IgD-negative memory B cell (primary cell): ENCODE measurements at regions not wholly inside any gene's neighbourhood (a gene's known extent, or its start where the extent isn't known, plus 50 kb on each side); places are given as distances from the start of the nearest gene placed in this dataset.

ENCODE experiments used
- H3K27ac Mint-ChIP-seq, 3 donors: one replicate each; pipeline ENCODE4 v1.8.0; 2020 to 2022; ENCODE audit warnings: mild to moderate bottlenecking in 3 of 3, mixed read lengths in 3 of 3, moderate library complexity in 1 of 3
- H3K27me3 Mint-ChIP-seq: one replicate; pipeline ENCODE4 v1.8.0; 2021; ENCODE audit warnings: mixed read lengths
- H3K36me3 Mint-ChIP-seq: one replicate; pipeline ENCODE4 v1.8.0; 2020; ENCODE audit warnings: mild to moderate bottlenecking, mixed read lengths
- H3K4me1 Mint-ChIP-seq, 3 donors: one replicate each; pipeline ENCODE4 v1.8.0; 2020 to 2022; ENCODE audit warnings: mixed read lengths in 3 of 3, mild to moderate bottlenecking in 1 of 3
- H3K4me3 Mint-ChIP-seq, 4 donors: one replicate each; pipeline ENCODE4 v1.8.0; 2020 to 2022; ENCODE audit warnings: mild to moderate bottlenecking in 4 of 4, mixed read lengths in 4 of 4, moderate library complexity in 3 of 4
- H3K9me3 Mint-ChIP-seq, 3 donors: one replicate each; pipeline ENCODE4 v1.8.0; 2020 to 2021; ENCODE audit warnings: mixed read lengths in 3 of 3, mild to moderate bottlenecking in 1 of 3

GRCh38 chr5:28512648-28513047 lies 1474.3 kb upstream of the CDH9 start:
- Mint-ChIP-seq H3K4me1 (no peaks in the 10 kb centered on the region), H3K27me3 (no peaks in the 10 kb centered on the region), H3K27ac (no peak overlapping the region), H3K36me3 (no peaks in the 10 kb centered on the region), H3K9me3 (peaks cover 0 to 4% (median 2%) of the 10 kb centered on the region in 3 donors), H3K4me3 (no peak overlapping the region)

GRCh38 chr5:28505121-28505520 lies 1466.7 kb upstream of the CDH9 start:
- no peaks in the 10 kb centered on the region for H3K27me3 Mint-ChIP-seq
- H3K36me3 Mint-ChIP-seq, result no peaks in the 10 kb centered on the region
- H3K4me3 Mint-ChIP-seq, result no peak overlapping the region
- peaks cover 0 to 12% (median 5%) of the 10 kb centered on the region in 3 donors for H3K9me3 Mint-ChIP-seq
- no peaks in the 10 kb centered on the region for H3K4me1 Mint-ChIP-seq
- H3K27ac Mint-ChIP-seq, result no peak overlapping the region

GRCh38 chr5:28500511-28500910 lies 1462.1 kb upstream of the CDH9 start:
- Mint-ChIP-seq H3K9me3 (peaks cover 0 to 11% (median 10%) of the 10 kb centered on the region in 3 donors), H3K36me3 (no peaks in the 10 kb centered on the region), H3K4me1 (no peaks in the 10 kb centered on the region), H3K27ac (no peak overlapping the region), H3K4me3 (no peak overlapping the region), H3K27me3 (no peaks in the 10 kb centered on the region)

GRCh38 chr5:28499766-28500290 lies 1461.4 kb upstream of the CDH9 start:
- no peaks in the 10 kb centered on the region for H3K27me3 Mint-ChIP-seq
- peaks cover 0 to 8% (median 5%) of the 10 kb centered on the region in 3 donors for H3K9me3 Mint-ChIP-seq
- no peaks in the 10 kb centered on the region for H3K36me3 Mint-ChIP-seq
- H3K4me1 Mint-ChIP-seq, result no peaks in the 10 kb centered on the region
- H3K27ac Mint-ChIP-seq, result no peak overlapping the region
- H3K4me3 Mint-ChIP-seq, result no peak overlapping the region

DNA sequence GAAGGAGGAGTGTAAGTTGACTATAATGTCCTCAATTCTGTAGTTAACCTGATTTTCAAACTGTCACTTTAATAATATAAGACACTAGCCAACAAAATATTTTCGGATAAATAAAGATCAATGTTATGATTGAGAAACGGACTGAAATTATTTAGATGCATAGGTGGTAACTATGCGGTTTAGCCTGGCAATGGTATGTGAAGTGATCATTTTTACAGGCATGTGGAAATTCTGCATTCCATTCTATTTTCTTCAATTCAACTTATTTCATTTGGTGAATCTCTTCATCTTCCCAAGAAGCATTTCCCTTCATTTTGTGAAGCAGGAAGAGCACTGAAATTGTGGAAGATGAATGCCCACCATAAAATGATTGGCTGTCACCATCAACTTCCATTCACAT lies 1457.5 kb upstream of the CDH9 start:
- no peaks in the 10 kb centered on the region for H3K4me1 Mint-ChIP-seq
- peaks cover 1 to 12% (median 7%) of the 10 kb centered on the region in 3 donors for H3K9me3 Mint-ChIP-seq
- H3K27me3 Mint-ChIP-seq, result no peaks in the 10 kb centered on the region
- no peaks in the 10 kb centered on the region for H3K36me3 Mint-ChIP-seq
- no peak overlapping the region for H3K4me3 Mint-ChIP-seq
- H3K27ac Mint-ChIP-seq, result no peak overlapping the region

- Mint-ChIP-seq H3K27ac (no peak overlapping the region), H3K4me3 (no peak overlapping the region), H3K36me3 (peaks cover 5% of the 10 kb centered on the region), H3K9me3 (peaks cover 1 to 13% (median 5%) of the 10 kb centered on the region in 3 donors), H3K27me3 (no peaks in the 10 kb centered on the region), H3K4me1 (no peaks in the 10 kb centered on the region)
These were observed 1455.1 kb upstream of the CDH9 start for GRCh38 chr5:28493456-28493855.

DNA sequence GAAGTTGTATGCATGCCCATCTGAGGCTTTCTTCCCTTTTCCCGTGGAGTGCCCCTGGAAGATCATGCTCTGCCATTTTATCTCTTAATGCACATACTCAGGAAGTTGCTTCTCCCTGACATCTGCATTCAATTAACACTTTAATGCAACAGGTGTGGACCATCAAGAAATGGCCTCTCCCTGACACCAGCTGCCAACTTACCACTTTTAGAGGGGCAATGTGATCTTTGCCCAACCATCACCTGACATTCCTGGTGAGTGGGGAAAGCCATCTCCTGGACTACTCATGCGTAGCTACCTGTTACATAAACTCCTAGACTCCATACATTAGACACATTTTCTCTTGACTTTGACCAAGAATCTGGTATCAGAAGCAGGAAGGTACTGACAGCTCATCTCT lies 1450.4 kb upstream of the CDH9 start:
- Mint-ChIP-seq H3K9me3 (peaks cover 4 to 13% (median 5%) of the 10 kb centered on the region in 3 donors), H3K27ac (no peak overlapping the region), H3K36me3 (peaks cover 5% of the 10 kb centered on the region), H3K4me1 (no peaks in the 10 kb centered on the region), H3K27me3 (no peaks in the 10 kb centered on the region), H3K4me3 (no peak overlapping the region)

DNA sequence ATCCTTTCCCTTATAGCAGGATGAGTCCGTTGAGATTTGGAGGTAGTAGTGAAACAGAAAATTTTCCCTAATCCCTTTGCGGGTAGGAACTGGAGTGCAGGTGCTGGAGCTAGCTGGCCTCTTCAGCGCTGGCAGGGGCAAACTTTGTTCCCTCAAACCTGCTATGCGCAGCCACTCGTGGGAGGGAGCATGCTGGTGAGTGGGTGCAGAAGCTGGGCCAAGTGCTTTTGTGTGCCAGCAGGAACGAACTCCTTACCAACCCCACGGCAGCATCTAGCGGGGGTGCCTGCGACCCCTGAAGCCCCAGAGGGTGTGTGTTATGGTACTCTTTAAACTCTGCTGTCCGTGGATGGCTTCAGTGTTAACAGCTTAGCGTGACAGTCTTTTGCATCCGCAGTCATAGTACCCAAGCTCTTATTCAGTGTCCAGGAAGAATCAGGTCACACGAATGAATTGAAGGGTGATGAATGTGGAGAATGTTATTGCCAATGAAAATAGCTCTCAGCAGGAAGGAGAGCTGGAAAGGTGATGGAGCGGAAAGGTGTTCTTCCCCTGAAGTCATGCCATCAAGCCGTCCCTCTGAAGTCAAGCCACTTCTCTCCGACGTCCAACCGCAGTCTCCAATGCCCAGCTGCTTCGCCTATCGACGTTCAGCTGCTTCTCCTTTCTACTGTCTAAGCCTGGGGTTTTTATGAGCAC lies 1445.1 kb upstream of the CDH9 start:
- no peak overlapping the region for H3K27ac Mint-ChIP-seq
- H3K4me1 Mint-ChIP-seq, result no peaks in the 10 kb centered on the region
- H3K36me3 Mint-ChIP-seq, result peaks cover 1% of the 10 kb centered on the region
- no peaks in the 10 kb centered on the region for H3K27me3 Mint-ChIP-seq
- H3K9me3 Mint-ChIP-seq, result peaks cover 0 to 5% (median 4%) of the 10 kb centered on the region in 3 donors
- H3K4me3 Mint-ChIP-seq, result no peak overlapping the region

DNA sequence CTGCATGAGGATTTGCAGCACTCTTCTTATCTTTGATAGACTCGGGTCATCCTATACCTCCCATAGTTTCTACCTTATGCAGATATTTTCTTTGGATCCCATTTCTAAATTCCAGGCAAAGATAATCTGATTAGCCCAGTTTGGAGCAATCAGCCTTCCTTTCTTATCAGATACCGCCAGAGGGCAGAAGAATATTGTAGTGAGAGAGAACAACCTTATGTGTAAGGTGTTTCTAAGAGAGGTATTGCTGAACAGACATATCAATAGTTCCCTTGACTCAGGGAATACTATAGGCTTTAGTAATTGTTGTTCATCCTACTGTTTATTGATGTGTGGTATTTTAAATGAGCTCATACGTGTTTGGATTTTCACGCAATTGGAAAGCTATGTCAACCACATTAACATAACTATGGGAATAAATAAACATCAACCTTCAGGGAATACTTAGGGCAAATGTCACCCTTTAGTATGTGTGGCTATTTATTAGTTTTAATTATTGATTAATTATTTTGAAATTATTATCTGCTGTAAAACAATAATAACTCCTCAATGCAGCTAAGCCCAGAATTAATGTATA lies 1435.2 kb upstream of the CDH9 start:
- no peak overlapping the region for H3K27ac Mint-ChIP-seq
- H3K36me3 Mint-ChIP-seq, result no peaks in the 10 kb centered on the region

GRCh38 chr5:28468166-28468565 lies 1429.8 kb upstream of the CDH9 start:
- Mint-ChIP-seq H3K27me3 (no peaks in the 10 kb centered on the region), H3K9me3 (peaks cover 3 to 8% (median 4%) of the 10 kb centered on the region in 3 donors), H3K36me3 (no peaks in the 10 kb centered on the region), H3K27ac (no peak overlapping the region), H3K4me3 (no peak overlapping the region), H3K4me1 (no peaks in the 10 kb centered on the region)

More for the DNA sequence above, 1435.2 kb upstream of the CDH9 start:
- Mint-ChIP-seq H3K4me1 (no peaks in the 10 kb centered on the region), H3K27me3 (no peaks in the 10 kb centered on the region), H3K4me3 (no peak overlapping the region), H3K9me3 (peaks cover 0 to 19% (median 4%) of the 10 kb centered on the region in 3 donors)

DNA sequence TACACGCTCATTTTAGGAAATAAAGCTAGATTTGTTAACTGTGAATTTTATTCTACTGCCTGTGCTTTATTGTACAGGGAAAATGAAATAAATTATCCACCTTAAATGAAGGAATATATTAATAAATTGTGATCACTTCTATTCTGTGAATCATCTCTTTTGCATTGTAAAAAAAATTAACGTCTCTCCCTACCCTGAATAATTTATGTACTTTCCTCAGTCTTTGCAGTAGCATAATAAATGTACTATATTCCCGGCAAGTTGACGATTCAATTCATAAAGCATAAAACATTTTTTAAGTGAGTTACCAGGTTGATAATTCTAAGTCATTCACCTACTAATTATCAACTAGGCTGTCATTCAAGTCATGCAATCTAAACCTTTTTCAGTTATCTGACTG lies 1425.3 kb upstream of the CDH9 start:
- Mint-ChIP-seq H3K4me3 (no peak overlapping the region), H3K27ac (no peak overlapping the region), H3K4me1 (no peaks in the 10 kb centered on the region), H3K36me3 (no peaks in the 10 kb centered on the region), H3K9me3 (peaks cover 0 to 3% (median 3%) of the 10 kb centered on the region in 3 donors), H3K27me3 (no peaks in the 10 kb centered on the region)

DNA sequence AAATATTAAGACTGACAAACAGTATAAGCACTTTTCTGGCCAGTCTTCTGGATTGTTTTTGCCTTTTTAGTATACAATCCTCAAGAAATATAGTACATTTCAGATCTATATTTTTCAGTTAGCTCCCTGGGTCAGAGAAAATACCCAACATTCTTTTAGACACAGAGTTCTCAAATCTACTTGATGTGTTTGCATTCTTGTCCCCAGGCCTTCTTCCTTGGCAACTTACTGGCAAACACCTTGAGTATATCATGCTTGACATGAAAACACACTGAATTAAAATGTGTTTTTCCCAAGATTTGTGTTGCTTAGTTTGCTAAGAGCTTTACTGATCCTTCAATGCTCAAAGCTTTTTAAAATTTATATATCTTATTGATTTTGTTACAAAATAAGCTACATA lies 1413.1 kb upstream of the CDH9 start:
- Mint-ChIP-seq H3K27me3 (no peaks in the 10 kb centered on the region), H3K36me3 (no peaks in the 10 kb centered on the region)

DNA sequence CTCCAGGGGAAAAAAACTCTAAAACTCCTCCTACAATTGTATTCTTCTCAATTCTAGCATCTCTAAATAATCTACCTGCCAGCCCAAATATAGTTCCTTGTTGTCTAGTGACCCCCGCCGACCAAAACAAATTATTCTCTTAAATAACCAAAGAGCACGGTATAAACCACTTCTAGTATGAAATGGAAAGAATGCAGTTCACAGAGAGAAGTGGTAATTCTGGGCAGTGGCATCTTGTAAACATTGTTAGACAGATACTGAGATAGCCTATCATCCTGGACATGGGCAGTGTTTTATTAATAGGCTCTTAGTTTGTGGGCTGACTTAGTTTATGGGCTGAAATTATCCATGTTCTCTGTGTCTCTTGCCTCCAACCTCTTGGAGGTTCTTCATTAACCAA lies 1412.6 kb upstream of the CDH9 start:
- H3K27me3 Mint-ChIP-seq, result no peaks in the 10 kb centered on the region
- H3K4me3 Mint-ChIP-seq, result no peak overlapping the region
- no peak overlapping the region for H3K27ac Mint-ChIP-seq
- peaks cover 2 to 6% (median 3%) of the 10 kb centered on the region in 3 donors for H3K9me3 Mint-ChIP-seq
- H3K4me1 Mint-ChIP-seq, result no peaks in the 10 kb centered on the region
- no peaks in the 10 kb centered on the region for H3K36me3 Mint-ChIP-seq

More for the DNA sequence above, 1413.1 kb upstream of the CDH9 start:
- H3K9me3 Mint-ChIP-seq, result peaks cover 2 to 6% (median 3%) of the 10 kb centered on the region in 3 donors
- no peak overlapping the region for H3K4me3 Mint-ChIP-seq
- no peak overlapping the region for H3K27ac Mint-ChIP-seq
- peaks cover 0 to 2% (median 0%) of the 10 kb centered on the region in 3 donors for H3K4me1 Mint-ChIP-seq

DNA sequence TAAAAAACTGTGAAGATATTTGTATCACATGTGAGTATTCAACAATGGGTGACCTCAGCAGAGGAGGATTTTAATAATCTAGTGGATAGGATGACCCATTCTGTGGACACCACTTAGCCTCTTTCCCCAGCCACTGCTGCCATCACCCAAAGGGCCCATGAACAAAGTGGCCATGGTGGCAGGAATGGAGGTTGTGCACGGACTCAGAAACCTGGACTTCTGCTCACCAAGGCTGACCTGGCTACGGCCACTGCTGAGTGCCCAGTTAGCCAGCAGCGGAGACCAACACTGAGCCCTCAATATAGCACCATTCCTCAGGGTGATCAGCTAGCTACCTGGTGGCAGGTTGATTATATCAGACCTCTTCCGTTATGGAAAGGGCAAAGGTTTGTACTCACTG lies 1410.4 kb upstream of the CDH9 start:
- no peak overlapping the region for H3K4me3 Mint-ChIP-seq
- no peaks in the 10 kb centered on the region for H3K4me1 Mint-ChIP-seq
- no peaks in the 10 kb centered on the region for H3K36me3 Mint-ChIP-seq

DNA sequence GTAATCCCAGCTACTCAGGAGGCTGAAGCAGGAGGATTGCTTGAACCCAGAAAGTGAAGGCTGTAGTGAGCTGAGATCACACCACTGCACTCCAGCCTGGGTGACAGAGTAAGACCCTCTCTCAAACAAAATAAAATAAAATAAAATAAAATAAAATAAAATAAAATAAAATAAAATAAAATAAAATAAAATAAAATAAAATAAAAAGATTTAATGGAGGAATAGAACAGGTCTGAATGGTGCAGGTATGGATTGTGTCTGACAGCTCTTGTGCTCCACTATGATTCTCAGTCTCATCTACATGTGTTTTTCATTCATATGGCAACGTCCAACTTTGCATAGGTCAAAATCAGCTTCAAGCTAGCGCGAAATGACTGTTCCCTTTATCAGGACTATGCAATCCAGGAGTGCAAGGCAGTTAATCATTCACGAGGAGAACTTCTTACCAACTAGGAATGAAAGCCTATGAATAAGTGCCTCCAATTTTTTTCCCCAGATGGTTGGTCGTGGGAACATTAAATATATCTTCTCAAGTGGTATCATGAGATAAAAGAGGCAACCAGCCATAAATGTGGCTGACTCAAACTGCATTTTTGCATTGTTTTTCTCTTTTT lies 1392.3 kb upstream of the CDH9 start:
- Mint-ChIP-seq H3K9me3 (peaks cover 10 to 14% (median 11%) of the 10 kb centered on the region in 3 donors), H3K36me3 (no peaks in the 10 kb centered on the region), H3K27me3 (no peaks in the 10 kb centered on the region), H3K27ac (no peak overlapping the region), H3K4me3 (no peak overlapping the region), H3K4me1 (no peaks in the 10 kb centered on the region)

More for the DNA sequence above, 1410.4 kb upstream of the CDH9 start:
- Mint-ChIP-seq H3K27ac (no peak overlapping the region), H3K27me3 (no peaks in the 10 kb centered on the region), H3K9me3 (peaks cover 6 to 9% (median 8%) of the 10 kb centered on the region in 3 donors)
